ENCODE measurements at regions not wholly inside any gene's neighbourhood (a gene's known extent, or its start where the extent isn't known, plus 50 kb on each side); places are given as distances from the start of the nearest gene placed in this dataset.
A peak's percentile ranks its signal among the peaks of the same experiment; 100 is the strongest.
"Not testable (repeated sequence)": the region's sequence is repeated elsewhere in the genome, so short reads cannot be mapped to it uniquely, and the experiment has no call there.

GRCh38 chr10:33901166-33901565, 566.7 kb upstream of the NRP1 start:
- peak; percentile 24 for DNase-seq (ENCODE audit: low read depth, low spot score)

- DNase-seq (ENCODE audit: low read depth, low spot score): peak; percentile 46
These were observed 566.1 kb upstream of the NRP1 start for GRCh38 chr10:33900596-33900995.

DNA sequence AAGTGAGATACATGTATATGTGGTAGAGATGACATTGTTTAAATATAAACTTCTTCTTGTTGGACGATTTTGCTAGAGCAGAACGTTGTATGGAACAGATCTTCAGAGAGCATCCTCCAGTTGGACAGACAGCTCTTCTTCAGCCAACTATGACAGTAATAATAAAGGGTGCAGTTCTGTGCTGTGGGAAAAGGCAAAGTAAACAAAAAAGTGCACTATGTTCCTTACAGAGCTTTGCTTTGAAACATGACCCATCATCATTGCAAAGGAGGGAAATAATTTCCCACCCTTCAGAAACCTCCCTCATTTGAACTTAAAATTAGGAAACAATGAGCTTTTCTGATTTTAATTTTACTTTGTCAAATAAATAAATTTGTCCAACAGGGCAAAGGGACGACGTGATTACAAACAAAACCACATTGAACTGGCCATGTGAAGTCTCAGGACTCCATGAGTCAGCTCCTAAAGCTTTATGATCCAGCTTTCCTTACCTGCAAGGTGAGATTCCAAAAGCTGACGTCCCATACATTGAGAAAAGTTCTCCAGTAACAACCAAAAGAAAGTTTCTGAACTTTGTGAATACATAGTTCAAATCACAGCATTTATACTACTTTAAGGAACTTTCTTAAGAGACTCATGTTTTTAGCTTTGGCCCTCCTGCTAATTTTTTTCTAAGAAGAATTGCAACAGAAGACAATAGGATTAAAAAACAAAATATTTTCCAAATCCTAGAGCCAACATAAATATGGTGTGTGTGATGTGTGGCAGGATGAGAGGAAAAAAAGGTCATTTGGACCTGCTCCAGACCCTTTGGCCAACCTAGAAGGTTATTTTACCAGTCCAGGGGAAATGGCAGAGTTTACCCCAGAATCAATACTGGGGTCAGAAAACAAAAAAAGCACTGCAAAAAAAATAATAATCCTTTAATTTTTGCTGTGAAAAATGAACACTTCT, 565.4 kb upstream of the NRP1 start:
- peak; percentile 50 for DNase-seq (ENCODE audit: low read depth, low spot score)

DNA sequence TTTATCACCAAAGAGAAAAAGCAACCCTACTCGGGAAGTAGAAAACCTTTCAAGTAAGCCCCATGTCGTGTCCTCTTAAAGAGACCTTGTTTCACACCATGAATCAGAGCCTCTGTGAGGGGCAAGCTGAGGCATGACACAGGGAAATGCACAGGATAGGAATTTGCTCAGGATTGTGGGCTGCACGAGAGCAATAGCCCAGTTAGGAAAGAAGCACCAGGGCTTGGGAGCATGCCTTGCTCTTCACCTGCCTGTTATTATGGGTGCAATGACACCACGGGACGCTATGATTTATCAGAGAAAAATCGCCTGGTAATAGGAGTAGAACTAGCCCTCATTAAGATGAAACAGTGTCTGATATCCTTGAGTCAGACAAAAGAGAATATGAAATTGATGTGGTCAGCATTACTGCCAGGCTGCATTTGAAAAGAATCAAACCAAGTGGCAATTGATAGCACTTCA, 562.9 kb upstream of the NRP1 start:
- no peak for DNase-seq (ENCODE audit: low read depth, low spot score)

GRCh38 chr10:33893506-33893905, 559.0 kb upstream of the NRP1 start:
- no peak for DNase-seq (ENCODE audit: low read depth, low spot score)

DNA sequence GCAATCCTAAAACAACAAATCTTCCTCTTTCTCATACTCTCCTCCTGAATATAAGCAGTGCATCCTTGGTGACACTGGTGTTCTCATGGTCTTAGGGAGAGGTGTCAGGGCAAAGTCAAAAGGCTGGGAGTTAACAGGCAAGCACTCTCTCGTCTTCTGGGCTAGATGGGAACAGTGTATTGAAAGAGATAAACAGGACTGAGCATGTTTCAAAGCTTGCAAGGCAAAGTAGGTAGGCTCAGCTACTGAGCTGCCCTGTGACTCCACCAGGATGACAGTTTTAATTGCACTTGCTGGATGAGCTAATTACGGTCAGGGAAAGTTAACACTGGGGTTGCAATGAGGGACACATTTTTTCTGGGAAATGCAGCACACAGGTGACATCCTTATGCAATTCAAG, 554.9 kb upstream of the NRP1 start:
- DNase-seq (ENCODE audit: low read depth, low spot score): no peak

GRCh38 chr10:33887188-33887587, 552.7 kb upstream of the NRP1 start:
- DNase-seq (ENCODE audit: low read depth, low spot score): no peak

DNA sequence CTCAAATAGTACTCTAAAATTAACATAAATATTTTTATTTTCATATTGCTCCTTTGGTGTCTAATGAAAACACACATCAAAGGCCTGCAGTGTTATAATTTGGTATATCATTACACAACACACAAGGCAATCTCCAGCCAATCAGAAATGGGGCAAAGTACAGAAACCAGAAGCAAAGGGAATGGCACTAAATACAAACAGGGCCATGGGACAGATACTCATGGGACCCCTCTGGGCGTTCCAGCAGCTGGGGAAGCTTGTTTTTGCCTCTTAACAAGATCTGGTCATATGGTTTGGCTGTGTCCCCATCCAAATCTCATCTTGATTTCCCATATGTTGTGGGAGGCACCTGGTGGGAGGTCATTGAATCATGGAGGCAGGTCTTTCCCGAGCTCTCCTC, 551.8 kb upstream of the NRP1 start:
- DNase-seq (ENCODE audit: low read depth, low spot score): no peak

DNA sequence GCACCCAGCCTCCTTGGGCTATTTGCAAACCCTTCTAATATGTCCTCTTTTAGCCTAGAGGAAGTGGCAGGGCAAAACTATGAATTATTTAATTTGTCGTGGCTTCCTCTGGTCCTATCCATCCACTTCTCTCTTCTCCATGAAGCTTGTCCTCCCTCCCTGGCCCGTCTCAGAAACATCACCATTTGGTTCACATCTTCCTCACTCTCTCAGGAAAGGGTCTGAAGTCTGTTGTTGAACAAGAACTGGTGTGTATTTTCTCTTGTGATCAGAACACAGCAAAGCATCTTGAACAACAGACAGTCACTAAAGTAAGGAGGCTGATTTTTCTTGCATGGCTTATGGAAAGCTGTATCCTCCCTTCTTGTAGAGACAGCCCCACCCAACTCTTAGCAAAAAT, 550.1 kb upstream of the NRP1 start:
- no peak for DNase-seq (ENCODE audit: low read depth, low spot score)

DNA sequence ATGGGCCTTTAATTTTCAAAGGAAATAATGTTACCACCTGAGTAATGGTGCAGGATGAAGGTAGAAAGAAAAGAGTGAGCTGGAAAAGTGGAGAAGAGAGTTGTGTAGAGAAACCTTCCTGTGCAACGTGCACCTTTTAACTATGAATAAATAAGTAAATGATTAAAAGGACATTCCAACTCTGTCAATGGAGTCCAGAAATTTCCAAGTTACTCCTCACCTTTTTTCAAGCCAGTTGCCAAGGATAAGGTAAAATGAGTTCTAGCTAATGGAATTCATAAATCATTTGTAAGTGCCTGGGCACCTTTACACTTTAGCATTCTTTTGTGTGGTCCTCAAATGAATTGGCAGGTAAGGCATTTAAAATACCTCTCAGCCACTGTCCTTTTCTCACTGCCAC, 549.4 kb upstream of the NRP1 start:
- DNase-seq (ENCODE audit: low read depth, low spot score): no peak

DNA sequence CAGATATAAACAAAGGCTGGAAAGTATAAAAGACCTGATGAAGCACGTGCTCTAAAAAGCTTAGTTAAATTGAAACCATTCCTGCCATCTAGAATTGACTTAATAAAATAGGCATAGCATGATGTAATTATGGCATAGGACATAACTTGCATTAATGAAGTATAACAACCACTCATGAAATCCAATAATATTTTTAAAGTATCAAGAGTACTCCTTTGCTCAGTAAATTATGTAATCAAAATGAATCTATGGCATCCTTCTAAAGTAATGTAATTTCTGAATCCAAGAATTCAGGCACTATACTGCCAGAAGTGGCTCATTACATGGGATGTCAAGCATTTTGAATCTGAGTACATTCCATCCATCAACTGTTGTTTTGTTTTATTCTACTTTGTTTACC, 548.5 kb upstream of the NRP1 start:
- DNase-seq (ENCODE audit: low read depth, low spot score): no peak

- DNase-seq (ENCODE audit: low read depth, low spot score): no peak
These were observed 545.8 kb upstream of the NRP1 start for GRCh38 chr10:33880291-33880690.

DNA sequence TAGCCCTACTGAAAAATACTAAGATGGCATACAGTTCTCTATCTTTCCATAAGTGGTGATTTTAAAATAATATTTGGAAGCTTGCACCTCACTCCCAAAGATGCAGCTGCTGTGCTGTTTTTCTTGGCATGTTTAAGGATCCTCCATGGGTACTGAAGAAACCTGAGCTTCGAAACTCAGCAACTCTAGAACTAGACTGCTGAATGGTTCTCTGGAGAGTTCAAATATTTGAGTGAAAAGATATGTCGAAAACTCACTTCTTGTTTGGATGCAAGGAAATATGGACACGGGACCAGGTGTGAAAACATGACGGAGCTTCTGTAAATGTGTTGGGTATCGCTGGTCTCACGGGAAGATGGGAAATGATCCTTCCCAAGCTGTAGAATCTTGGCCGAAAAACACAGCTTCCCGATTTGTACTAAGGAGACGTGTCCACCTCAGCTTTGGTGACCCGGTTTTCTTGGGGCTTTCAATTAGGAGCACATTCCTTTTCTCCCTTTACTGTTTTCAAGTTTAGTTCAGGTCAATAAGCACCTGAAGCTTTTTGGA, 543.8 kb upstream of the NRP1 start:
- peak; percentile 59 for DNase-seq (ENCODE audit: low read depth, low spot score)

GRCh38 chr10:33876584-33877400, 542.3 kb upstream of the NRP1 start:
- no peak for DNase-seq (ENCODE audit: low read depth, low spot score)

- DNase-seq (ENCODE audit: low read depth, low spot score): no peak
These were observed 541.6 kb upstream of the NRP1 start for GRCh38 chr10:33875924-33876583.

- no peak for DNase-seq (ENCODE audit: low read depth, low spot score)
These were observed 536.8 kb upstream of the NRP1 start for GRCh38 chr10:33871061-33871956.

- no peak for DNase-seq (ENCODE audit: low read depth, low spot score)
These were observed 535.0 kb upstream of the NRP1 start for GRCh38 chr10:33869481-33869880.

GRCh38 chr10:33869028-33869427, 534.6 kb upstream of the NRP1 start:
- DNase-seq (ENCODE audit: low read depth, low spot score): no peak

GRCh38 chr10:33867199-33867789, 532.8 kb upstream of the NRP1 start:
- not testable (repeated sequence) for DNase-seq (ENCODE audit: low read depth, low spot score)

DNA sequence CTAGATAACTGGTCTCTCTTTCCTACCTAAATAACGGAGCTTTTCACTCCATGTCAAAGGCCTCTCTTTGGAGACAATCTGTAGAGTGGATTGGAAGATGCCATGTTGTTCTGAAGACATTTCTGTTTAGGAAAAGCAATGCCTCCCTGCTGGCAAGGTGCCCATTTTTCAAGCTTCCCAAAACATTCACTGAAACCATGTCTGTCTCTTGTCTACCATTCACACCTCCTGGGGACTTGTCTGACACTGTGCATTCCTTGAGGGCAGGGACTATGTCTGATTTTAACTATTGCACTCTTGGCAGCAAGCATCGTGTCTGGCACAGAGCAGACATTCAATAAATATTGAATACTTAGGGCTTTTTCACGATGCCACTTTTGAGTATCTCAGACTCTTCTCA, 528.9 kb upstream of the NRP1 start:
- no peak for DNase-seq (ENCODE audit: low read depth, low spot score)
